GM21576 (cell line): ENCODE measurements at regions not wholly inside any gene's neighbourhood (a gene's known extent, or its start where the extent isn't known, plus 50 kb on each side); places are given as distances from the start of the nearest gene placed in this dataset.

ENCODE experiments used
- ATAC-seq: cut with Tn5 transposase; IDR thresholded peaks from one replicate; pipeline ENCODE4 v1.9.1; 2021; ENCODE audit warnings: mild to moderate bottlenecking, moderate library complexity; ENCODE audit not compliant: unreplicated experiment

GRCh38 chr22:47686594-47687345 lies 924.3 kb downstream of the TBC1D22A start:
- no peak for ATAC-seq

GRCh38 chr22:47681411-47682165 lies 919.1 kb downstream of the TBC1D22A start:
- ATAC-seq: no peak

GRCh38 chr22:47678636-47679287 lies 916.3 kb downstream of the TBC1D22A start:
- no peak for ATAC-seq

GRCh38 chr22:47678048-47678447 lies 915.6 kb downstream of the TBC1D22A start:
- no peak for ATAC-seq

- ATAC-seq: no peak
These were observed 914.2 kb downstream of the TBC1D22A start for GRCh38 chr22:47676685-47677084.

- no peak for ATAC-seq
These were observed 912.1 kb downstream of the TBC1D22A start for GRCh38 chr22:47674600-47674999.

GRCh38 chr22:47673557-47673956 lies 911.1 kb downstream of the TBC1D22A start:
- ATAC-seq: no peak

GRCh38 chr22:47672526-47672925 lies 910.1 kb downstream of the TBC1D22A start:
- ATAC-seq: no peak

GRCh38 chr22:47665151-47665550 lies 902.7 kb downstream of the TBC1D22A start:
- no peak for ATAC-seq

GRCh38 chr22:47663615-47664605 lies 901.5 kb downstream of the TBC1D22A start:
- ATAC-seq: no peak

GRCh38 chr22:47659467-47660223 lies 897.2 kb downstream of the TBC1D22A start:
- no peak for ATAC-seq

GRCh38 chr22:47658182-47658581 lies 895.7 kb downstream of the TBC1D22A start:
- no peak for ATAC-seq

- ATAC-seq: no peak
These were observed 894.8 kb downstream of the TBC1D22A start for GRCh38 chr22:47657224-47657623.

- ATAC-seq: no peak
These were observed 894.4 kb downstream of the TBC1D22A start for GRCh38 chr22:47656806-47657205.

GRCh38 chr22:47655930-47656329 lies 893.5 kb downstream of the TBC1D22A start:
- ATAC-seq: no peak

GRCh38 chr22:47654922-47655491 lies 892.6 kb downstream of the TBC1D22A start:
- ATAC-seq: no peak

GRCh38 chr22:47653921-47654320 lies 891.5 kb downstream of the TBC1D22A start:
- no peak for ATAC-seq

- no peak for ATAC-seq
These were observed 889.0 kb downstream of the TBC1D22A start for GRCh38 chr22:47651216-47651987.

GRCh38 chr22:47647720-47648119 lies 885.3 kb downstream of the TBC1D22A start:
- ATAC-seq: no peak
